DOHH2 (cell line): ENCODE measurements at regions not wholly inside any gene's neighbourhood (a gene's known extent, or its start where the extent isn't known, plus 50 kb on each side); places are given as distances from the start of the nearest gene placed in this dataset.
A peak's percentile ranks its signal among the peaks of the same experiment; 100 is the strongest.

ENCODE experiments used
- H3F3A ChIP-seq: fragments of 200-600 bp; sonication (generic), shearing (Covaris generic); 2 replicates; pipeline ENCODE4 v1.6.0; 2016; ENCODE audit warnings: antibody characterized with exemption, mild to moderate bottlenecking; ENCODE audit not compliant: control insufficient read depth, insufficient read depth
- H3K27ac ChIP-seq: fragments of 200-600 bp; sonication (generic); 2 replicates; pipeline ENCODE4 v1.5.1; 2014; ENCODE audit warnings: low read depth, mild to moderate bottlenecking, low read length, moderate library complexity
- H3K27me3 ChIP-seq: fragments of 200-600 bp; sonication (generic); 2 replicates; pipeline ENCODE4 v1.6.1; 2014; ENCODE audit warnings: mild to moderate bottlenecking, low read length, mixed read lengths; ENCODE audit not compliant: control insufficient read depth
- H3K36me3 ChIP-seq: fragments of 200-600 bp; sonication (generic); 2 replicates; pipeline ENCODE4 v1.6.1; 2014; ENCODE audit warnings: mild to moderate bottlenecking, low read length, moderate library complexity, mixed read lengths; ENCODE audit not compliant: control insufficient read depth
- H3K4me1 ChIP-seq: fragments of 200-600 bp; sonication (generic); 2 replicates; pipeline ENCODE4 v1.6.1; 2014; ENCODE audit warnings: mild to moderate bottlenecking, low read length, mixed read lengths; ENCODE audit not compliant: control insufficient read depth
- H3K4me2 ChIP-seq: fragments of 200-600 bp; sonication (generic); 2 replicates; pipeline ENCODE4 v1.6.0; 2014; ENCODE audit warnings: mild to moderate bottlenecking, low read length, moderate library complexity
- H3K4me3 ChIP-seq: fragments of 200-600 bp; sonication (generic); 2 replicates; pipeline ENCODE4 v1.5.1; 2014; ENCODE audit warnings: mild to moderate bottlenecking, low read length, mixed read lengths
- H3K79me2 ChIP-seq: fragments of 200-600 bp; sonication (generic); 2 replicates; pipeline ENCODE4 v1.6.1; 2014; ENCODE audit warnings: mild to moderate bottlenecking, low read length, mixed read lengths; ENCODE audit not compliant: control insufficient read depth
- H3K9me2 ChIP-seq: fragments of 200-600 bp; sonication (generic); replicated peaks from 2 replicates; pipeline ENCODE4 v1.6.1; 2014; ENCODE audit warnings: mild to moderate bottlenecking, low read length, mixed read lengths; ENCODE audit not compliant: control insufficient read depth
- H3K9me3 ChIP-seq: fragments of 200-600 bp; sonication (generic); 2 replicates; pipeline ENCODE4 v1.6.1; 2014; ENCODE audit warnings: antibody characterized with exemption, low read length, mixed read lengths; ENCODE audit not compliant: control insufficient read depth, insufficient read depth
- H4K20me1 ChIP-seq: fragments of 200-600 bp; sonication (generic); 2 replicates; pipeline ENCODE4 v1.6.0; 2014; ENCODE audit warnings: low read depth, mild to moderate bottlenecking, antibody characterized with exemption, low read length, moderate library complexity; ENCODE audit not compliant: control insufficient read depth, insufficient read depth
- CTCF ChIP-seq: fragments of 200-600 bp; sonication (generic); IDR thresholded peaks from one replicate; pipeline ENCODE4 v1.5.1; 2014; ENCODE audit warnings: antibody characterized with exemption, mild to moderate bottlenecking, low read depth, low read length; ENCODE audit not compliant: poor library complexity, severe bottlenecking
- EZH2phosphoT487 ChIP-seq: fragments of 200-600 bp; sonication (generic); IDR thresholded peaks from 2 replicates; pipeline ENCODE4 v1.6.1; 2017; ENCODE audit warnings: borderline replicate concordance, mild to moderate bottlenecking, antibody characterized with exemption, low read length, moderate library complexity, mixed read lengths

GRCh38 chr18:33841221-33841967, 263.4 kb downstream of the ASXL3 start:
- Histone ChIP-seq H3K4me3 (no peak overlapping the region), H3F3A (no peaks in the 10 kb centered on the region), H3K27ac (no peak overlapping the region), H3K4me1 (peaks cover 14% of the 10 kb centered on the region; the same call in 1 of the 2 replicates), H3K36me3 (no peaks in the 10 kb centered on the region), H4K20me1 (no peaks in the 10 kb centered on the region), H3K79me2 (no peaks in the 10 kb centered on the region), H3K4me2 (no peak overlapping the region), H3K9me3 (no peaks in the 10 kb centered on the region), H3K27me3 (no peaks in the 10 kb centered on the region), H3K9me2 (no peaks in the 10 kb centered on the region)
- TF ChIP-seq EZH2phosphoT487 = no peak

DNA sequence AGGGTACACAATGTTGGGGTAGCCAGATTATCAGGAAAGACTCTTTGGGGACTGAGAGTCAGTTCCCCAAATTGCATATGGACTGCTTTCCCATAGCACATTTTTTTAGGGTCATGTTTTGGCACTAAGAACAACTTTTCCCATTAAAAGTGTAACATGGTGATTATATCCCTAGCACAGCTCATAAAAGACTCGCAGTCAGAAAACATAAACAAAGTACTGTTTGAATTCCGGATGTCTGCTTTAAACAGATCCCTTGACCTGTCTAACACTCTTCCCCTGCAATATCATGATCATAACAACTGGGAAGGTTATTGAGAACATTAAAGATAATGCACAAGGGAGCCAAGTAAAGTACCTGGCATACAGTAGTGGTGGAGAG, 262.2 kb downstream of the ASXL3 start:
- Histone ChIP-seq H3K79me2 (no peaks in the 10 kb centered on the region), H3K36me3 (no peaks in the 10 kb centered on the region), H4K20me1 (no peaks in the 10 kb centered on the region), H3K9me3 (no peaks in the 10 kb centered on the region), H3F3A (no peaks in the 10 kb centered on the region), H3K4me3 (no peak overlapping the region), H3K27ac (no peak overlapping the region), H3K4me1 (peaks cover 14% of the 10 kb centered on the region; the same call in 1 of the 2 replicates), H3K27me3 (no peaks in the 10 kb centered on the region), H3K9me2 (no peaks in the 10 kb centered on the region), H3K4me2 (no peak overlapping the region)
- no peak for TF ChIP-seq EZH2phosphoT487

DNA sequence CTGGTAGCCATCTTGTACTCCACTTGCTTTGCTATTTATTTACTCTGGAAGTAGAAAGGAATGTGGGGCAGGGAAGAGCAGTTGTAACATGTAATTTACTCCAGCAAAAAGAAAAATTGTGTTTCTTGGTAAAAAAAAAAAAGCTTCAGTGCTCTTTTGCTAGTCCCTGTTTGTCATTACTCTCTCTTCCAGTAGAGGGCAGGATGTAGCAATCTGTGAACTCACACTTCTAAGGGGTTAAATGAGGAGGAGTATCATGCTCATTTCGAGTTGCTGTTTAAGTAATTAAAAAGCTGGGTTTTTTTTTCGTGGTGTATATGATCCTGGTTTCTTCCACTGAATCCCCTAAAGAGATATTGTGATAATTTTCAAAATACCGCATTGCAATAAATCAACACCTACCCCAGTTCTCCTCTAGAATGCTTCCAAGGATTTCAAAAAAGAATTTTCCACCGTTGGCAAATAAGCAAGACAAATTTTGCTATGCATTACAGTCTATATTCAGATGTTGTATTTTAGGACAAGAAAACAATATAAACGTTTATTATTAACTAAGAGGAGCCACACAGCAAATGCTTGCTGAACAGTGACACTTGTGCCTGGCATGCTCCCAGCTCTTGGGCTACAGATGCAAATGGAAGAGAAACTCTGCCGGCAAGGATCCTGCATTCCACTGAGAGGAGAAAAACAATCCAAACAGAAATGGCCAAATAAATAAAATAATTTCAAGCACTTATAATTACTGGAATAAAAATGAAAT, 261.6 kb downstream of the ASXL3 start:
- TF ChIP-seq CTCF (peak; percentile 80), EZH2phosphoT487 (no peak)
- peaks cover 14% of the 10 kb centered on the region; the same call in 1 of the 2 replicates for H3K4me1 ChIP-seq

DNA sequence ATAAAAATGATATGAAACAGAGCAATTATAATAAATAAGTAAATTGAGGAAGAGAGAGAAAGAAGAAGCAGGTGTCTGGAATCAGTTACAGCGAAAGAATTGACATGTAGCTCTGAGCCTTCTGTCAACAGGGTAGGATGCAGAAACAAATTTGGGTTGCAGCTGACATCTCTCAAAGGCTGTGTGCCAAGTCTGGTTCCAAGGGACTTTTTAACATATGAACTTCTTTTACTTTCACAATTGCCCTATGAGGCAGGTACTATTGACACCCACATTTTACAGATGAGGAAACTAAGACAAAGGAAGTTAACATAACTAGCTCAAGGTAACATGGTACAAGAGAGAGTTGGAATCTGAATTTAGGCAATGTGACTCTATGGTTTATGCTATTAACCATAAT, 260.0 kb downstream of the ASXL3 start:
- Histone ChIP-seq H3K4me1 (peaks cover 14% of the 10 kb centered on the region; the same call in 1 of the 2 replicates), H3K79me2 (no peaks in the 10 kb centered on the region), H3K4me3 (no peak overlapping the region), H3K27ac (no peak overlapping the region), H3K36me3 (no peaks in the 10 kb centered on the region), H3F3A (no peaks in the 10 kb centered on the region), H4K20me1 (no peaks in the 10 kb centered on the region), H3K9me2 (no peaks in the 10 kb centered on the region), H3K9me3 (no peaks in the 10 kb centered on the region), H3K4me2 (no peak overlapping the region), H3K27me3 (no peaks in the 10 kb centered on the region)
- TF ChIP-seq CTCF = no peak
- TF ChIP-seq EZH2phosphoT487 = no peak

More for the DNA sequence above, 261.6 kb downstream of the ASXL3 start:
- no peaks in the 10 kb centered on the region for H3K27me3 ChIP-seq
- no peaks in the 10 kb centered on the region for H3K9me3 ChIP-seq
- H4K20me1 ChIP-seq = no peaks in the 10 kb centered on the region
- H3K4me2 ChIP-seq = no peak overlapping the region
- H3K79me2 ChIP-seq = no peaks in the 10 kb centered on the region
- H3F3A ChIP-seq = no peaks in the 10 kb centered on the region
- H3K27ac ChIP-seq = no peak overlapping the region
- H3K36me3 ChIP-seq = no peaks in the 10 kb centered on the region
- no peaks in the 10 kb centered on the region for H3K9me2 ChIP-seq
- H3K4me3 ChIP-seq = no peak overlapping the region
